NT2/D1 (cell line): ENCODE measurements at regions not wholly inside any gene's neighbourhood (a gene's known extent, or its start where the extent isn't known, plus 50 kb on each side); places are given as distances from the start of the nearest gene placed in this dataset.

Experiments
- SUZ12 ChIP-seq: IDR thresholded peaks from 2 replicates; pipeline ENCODE4 v1.6.1; 2011; ENCODE audit not compliant: insufficient read length, insufficient read depth; ENCODE audit errors: extremely low read depth
- YY1 ChIP-seq: IDR thresholded peaks from 2 replicates; pipeline ENCODE4 v1.6.1; 2011; ENCODE audit not compliant: insufficient read length, insufficient read depth
- ZNF274 ChIP-seq: IDR thresholded peaks from 2 replicates; pipeline ENCODE4 v1.6.1; 2011; ENCODE audit warnings: mild to moderate bottlenecking, low read depth, low read length

DNA sequence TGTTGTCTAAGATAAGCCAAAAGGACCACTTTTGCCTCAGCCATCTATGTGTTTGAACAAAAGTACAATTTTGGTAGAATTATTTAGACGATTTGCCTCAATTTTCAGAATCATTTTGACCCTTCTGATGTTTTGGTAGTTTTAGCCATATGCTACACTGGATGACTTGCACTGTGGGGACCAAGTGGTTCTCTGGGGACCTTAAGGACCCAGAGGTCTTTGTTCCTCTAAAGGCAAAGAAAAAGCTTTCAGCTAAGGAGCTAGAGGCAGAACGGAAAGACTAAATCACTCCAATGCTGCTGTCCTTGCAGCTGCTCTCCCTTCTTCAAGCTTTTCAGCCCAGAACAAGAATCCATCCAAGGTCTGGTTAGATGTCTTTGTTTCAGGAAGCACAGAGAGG, 51.0 kb upstream of the APC start:
- TF ChIP-seq YY1 (no peak), ZNF274 (no peak), SUZ12 (no peak)
